HG03045 (cell line): ENCODE measurements at regions not wholly inside any gene's neighbourhood (a gene's known extent, or its start where the extent isn't known, plus 50 kb on each side); places are given as distances from the start of the nearest gene placed in this dataset.

Experiments
- ATAC-seq: cut with Tn5 transposase; IDR thresholded peaks from one replicate; pipeline ENCODE4 v1.9.1; 2021; ENCODE audit warnings: mild to moderate bottlenecking, moderate library complexity; ENCODE audit not compliant: unreplicated experiment

GRCh38 chr4:89665662-89666061 is 171.3 kb downstream of the SNCA start:
- ATAC-seq, result no peak

DNA sequence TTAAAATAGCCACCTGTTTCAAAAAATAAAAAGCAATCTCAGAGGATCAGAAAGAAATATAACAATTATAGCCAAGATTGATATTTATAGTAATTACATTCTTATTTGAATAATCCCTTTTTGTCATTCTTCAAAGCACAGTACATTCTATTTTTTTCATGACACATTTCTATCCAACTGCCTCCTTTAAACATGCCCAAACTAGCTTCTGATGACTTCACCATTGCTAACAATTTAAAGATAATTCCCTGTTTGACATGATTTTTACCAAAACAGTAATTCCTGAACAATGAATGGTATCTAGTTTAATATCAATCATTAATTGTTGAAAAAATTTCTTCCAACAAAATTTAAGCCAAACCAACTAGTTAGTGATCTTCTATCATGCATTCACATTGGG is 172.4 kb downstream of the SNCA start:
- ATAC-seq, result no peak

- no peak for ATAC-seq
Measured at GRCh38 chr4:89661173-89661899, 175.6 kb downstream of the SNCA start.

- ATAC-seq, result no peak
Measured at GRCh38 chr4:89660444-89661172, 176.4 kb downstream of the SNCA start.

DNA sequence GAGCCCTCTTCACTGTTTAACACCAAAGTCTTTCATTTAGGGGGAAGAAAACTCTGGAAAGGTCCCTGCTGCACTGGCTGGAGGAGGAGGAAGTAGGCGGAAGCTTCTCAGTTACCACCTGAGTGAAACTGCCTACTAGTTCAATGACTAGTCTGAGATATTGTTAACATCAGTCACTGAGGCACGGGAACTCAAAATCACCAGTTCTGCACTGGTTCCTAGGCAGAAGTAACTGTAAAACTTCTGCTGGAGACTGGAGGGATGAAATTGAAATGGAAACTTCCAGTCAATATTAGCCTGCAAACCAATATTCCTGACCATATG is 178.3 kb downstream of the SNCA start:
- peak; percentile 76 for ATAC-seq

- peak; percentile 64 for ATAC-seq
Measured at GRCh38 chr4:89657931-89658700, 178.8 kb downstream of the SNCA start.

DNA sequence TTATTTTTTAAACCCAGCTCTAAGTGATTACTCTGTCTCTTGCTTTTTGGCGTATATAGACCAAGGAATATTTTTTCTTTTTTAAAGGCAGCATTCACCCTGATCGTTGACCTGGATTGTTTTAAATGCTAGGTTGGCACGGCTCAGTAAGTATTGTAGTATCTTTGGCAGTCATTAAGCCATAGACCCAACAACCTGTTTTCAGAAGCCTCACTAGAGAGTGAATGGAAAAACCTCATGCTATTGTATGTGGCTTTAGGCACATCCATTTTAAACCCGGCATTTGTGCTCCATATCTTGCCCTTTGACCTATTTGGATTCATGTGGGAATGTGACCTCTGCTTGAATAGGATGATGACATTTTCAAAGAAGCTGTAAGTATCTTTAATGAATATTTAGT is 183.9 kb downstream of the SNCA start:
- ATAC-seq, result no peak

DNA sequence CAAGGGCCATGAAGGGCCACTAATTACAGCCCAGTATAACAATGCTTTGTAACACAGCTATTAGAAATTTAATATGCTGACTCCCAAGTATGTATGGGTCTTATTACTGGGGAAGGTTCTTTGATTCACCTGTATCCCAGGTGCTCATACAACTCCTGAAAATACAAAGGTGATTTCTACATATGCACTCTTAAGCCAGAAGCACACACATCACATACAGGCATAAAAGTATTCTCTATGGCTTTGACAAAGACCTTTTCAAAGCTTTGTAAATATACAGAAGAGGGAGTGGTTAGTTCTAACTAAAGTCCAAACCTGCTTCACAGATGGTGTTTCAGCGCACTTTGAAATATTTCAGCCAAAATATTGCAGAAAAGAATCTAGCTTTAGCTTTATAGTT is 191.5 kb downstream of the SNCA start:
- ATAC-seq, result no peak

- ATAC-seq, result no peak
Measured at GRCh38 chr4:89641367-89641687, 195.6 kb downstream of the SNCA start.

- ATAC-seq, result no peak
Measured at GRCh38 chr4:89640620-89641366, 196.2 kb downstream of the SNCA start.

GRCh38 chr4:89639395-89639794 is 197.6 kb downstream of the SNCA start:
- no peak for ATAC-seq

- ATAC-seq, result no peak
Measured at GRCh38 chr4:89625599-89626293, 211.2 kb downstream of the SNCA start.

DNA sequence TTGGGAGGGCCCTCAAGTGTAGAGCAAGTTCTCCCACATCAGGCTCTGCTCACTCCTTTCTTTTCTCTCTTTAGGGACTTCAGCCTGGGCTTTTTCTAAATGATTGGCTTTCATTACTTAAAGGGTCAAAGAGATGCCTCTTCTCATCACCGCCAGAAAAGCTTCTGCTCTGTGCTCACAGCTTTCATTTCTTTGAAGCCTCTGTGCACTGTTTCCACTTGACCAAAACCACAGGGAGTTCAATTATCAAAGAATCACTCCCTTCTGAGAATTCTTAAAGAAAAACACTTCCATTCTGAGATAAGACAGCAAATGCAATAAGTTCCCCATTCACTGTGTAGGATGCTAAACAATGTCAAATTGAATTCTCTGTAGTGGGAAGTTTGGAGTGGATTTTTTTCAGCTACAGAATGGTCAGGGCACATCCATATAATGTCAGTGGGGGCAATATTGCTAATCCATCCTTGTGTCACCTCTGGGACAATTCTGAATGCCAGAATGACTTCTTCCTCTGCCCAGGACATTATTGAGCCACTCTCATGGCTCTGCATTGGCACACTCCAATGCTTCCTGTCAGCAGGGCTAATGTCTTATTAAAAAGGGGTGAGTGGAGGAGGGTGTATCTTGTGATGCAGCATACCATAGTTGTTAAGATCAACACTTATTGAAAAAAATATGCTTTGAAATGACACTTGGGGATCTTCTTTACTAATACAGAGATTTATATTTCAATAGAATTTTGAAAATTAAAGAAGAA is 217.6 kb downstream of the SNCA start:
- ATAC-seq, result no peak

DNA sequence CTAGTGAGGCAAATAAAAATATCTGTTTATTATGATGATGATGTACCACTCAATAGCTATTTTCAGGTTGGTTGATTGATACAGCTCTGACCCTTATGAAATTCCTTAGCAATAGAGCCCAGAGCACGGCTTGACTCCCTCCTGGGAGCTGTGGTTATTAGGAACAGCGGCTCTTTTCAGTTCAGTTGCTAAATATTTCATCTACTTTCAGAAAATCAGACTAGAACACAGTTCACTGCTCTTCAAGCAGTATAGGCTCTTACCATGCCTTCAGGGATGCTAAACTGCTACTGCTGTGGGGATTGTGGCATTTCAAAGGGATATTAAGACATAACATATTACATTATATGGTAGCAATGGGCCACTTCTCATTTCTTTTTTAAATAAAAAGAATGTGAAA is 218.8 kb downstream of the SNCA start:
- no peak for ATAC-seq

GRCh38 chr4:89617317-89617716 is 219.6 kb downstream of the SNCA start:
- ATAC-seq, result no peak

- no peak for ATAC-seq
Measured at GRCh38 chr4:89616382-89616781, 220.6 kb downstream of the SNCA start.

GRCh38 chr4:89615051-89615450 is 221.9 kb downstream of the SNCA start:
- ATAC-seq, result no peak

DNA sequence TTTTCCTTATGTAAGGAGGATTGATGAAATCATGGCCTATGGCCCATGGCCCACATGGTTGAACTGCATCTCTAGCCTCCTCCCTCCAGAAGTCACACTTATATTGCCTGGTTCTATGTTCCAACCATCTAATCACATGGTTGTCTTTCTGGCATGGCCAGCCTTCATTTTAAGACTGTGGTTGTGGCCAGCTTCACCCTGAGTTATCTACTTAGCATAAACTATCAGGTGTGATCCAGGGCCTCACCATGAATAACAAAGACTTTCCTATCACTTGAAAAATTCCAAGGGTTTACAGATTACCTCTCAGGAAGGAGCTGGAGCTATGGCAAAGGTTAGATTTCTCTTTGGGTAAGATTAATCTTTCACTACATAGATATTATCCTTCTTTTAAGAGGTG is 222.8 kb downstream of the SNCA start:
- no peak for ATAC-seq

- ATAC-seq, result no peak
Measured at GRCh38 chr4:89610236-89610635, 226.7 kb downstream of the SNCA start.

DNA sequence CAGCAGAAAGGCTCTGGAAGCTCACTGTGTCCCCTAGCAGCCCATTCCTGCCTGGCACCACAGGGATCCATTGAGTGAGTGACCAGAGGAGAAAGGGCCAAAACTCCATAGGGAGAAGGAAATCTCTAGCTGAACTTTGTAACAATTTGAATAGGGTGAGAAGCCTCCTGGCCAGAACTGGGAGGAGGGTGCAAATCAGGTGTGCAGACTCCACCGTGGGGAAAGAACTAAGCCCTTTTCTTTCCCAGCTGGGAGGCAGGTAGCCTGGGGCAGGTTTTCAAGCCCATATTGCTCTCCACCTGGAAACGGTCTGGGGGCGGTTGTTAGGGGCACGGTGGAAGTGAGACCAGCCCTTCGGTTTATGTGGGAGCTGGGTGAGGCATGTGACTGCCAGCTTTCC is 227.2 kb downstream of the SNCA start:
- ATAC-seq, result no peak
